GM12873 (cell line): ENCODE measurements at regions not wholly inside any gene's neighbourhood (a gene's known extent, or its start where the extent isn't known, plus 50 kb on each side); places are given as distances from the start of the nearest gene placed in this dataset.

Source experiments
- TF ChIP-seq, protein P1 (sequence below): IDR thresholded peaks from 2 replicates; pipeline ENCODE4 v1.5.1; 2012; ENCODE audit warnings: low read depth, mild to moderate bottlenecking, moderate library complexity, low read length, control low read depth; ENCODE audit not compliant: insufficient read depth; ENCODE audit errors: missing control alignments

DNA sequence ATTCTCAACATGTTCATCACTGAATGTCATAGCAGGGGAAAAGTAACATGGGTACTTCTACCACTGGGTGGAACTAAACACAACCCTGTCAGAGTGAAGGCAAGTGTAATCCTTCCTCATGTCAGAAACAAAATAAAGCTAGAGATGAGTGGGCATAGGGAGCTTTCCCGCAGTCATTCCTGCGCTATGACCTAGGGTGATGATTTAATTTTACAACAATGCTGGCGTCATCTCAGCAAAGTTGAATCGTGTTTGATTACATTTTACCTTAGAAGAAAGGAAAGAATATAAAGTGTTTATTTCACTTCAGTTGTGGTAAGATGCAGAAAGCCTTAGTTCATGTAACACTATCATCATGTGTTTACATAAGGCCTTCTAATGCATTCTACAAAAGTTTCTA is 355.6 kb downstream of the METTL15 start:
- TF ChIP-seq, protein P1, sequence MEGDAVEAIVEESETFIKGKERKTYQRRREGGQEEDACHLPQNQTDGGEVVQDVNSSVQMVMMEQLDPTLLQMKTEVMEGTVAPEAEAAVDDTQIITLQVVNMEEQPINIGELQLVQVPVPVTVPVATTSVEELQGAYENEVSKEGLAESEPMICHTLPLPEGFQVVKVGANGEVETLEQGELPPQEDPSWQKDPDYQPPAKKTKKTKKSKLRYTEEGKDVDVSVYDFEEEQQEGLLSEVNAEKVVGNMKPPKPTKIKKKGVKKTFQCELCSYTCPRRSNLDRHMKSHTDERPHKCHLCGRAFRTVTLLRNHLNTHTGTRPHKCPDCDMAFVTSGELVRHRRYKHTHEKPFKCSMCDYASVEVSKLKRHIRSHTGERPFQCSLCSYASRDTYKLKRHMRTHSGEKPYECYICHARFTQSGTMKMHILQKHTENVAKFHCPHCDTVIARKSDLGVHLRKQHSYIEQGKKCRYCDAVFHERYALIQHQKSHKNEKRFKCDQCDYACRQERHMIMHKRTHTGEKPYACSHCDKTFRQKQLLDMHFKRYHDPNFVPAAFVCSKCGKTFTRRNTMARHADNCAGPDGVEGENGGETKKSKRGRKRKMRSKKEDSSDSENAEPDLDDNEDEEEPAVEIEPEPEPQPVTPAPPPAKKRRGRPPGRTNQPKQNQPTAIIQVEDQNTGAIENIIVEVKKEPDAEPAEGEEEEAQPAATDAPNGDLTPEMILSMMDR: no peak

GRCh38 chr11:28461846-28462245 is 353.7 kb downstream of the METTL15 start:
- TF ChIP-seq, protein P1: no peak

- TF ChIP-seq, protein P1: no peak
Observed at GRCh38 chr11:28461338-28461737, 353.1 kb downstream of the METTL15 start.

GRCh38 chr11:28460348-28460747 is 352.2 kb downstream of the METTL15 start:
- TF ChIP-seq, protein P1: no peak

DNA sequence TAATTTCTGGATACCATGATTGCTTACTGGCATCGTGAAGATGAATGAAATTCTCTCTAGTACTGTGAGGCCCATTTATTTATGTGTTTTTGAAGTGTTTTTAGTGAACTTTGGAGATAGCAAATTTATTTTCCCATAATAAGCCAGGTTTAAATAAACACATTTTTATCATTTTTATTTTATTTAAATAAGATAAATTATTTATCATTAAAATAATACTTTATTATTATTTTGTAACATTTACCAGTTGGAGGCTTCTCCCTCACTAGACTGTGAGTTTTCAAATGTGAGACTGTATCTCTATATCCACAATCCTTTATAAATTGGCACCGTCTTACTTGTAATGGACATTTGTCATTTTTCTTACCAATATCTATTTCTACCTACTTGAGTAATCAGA is 351.7 kb downstream of the METTL15 start:
- TF ChIP-seq, protein P1: no peak

GRCh38 chr11:28457481-28458065 is 349.4 kb downstream of the METTL15 start:
- TF ChIP-seq, protein P1: no peak

- TF ChIP-seq, protein P1: no peak
Observed at GRCh38 chr11:28448186-28448585, 340.0 kb downstream of the METTL15 start.

DNA sequence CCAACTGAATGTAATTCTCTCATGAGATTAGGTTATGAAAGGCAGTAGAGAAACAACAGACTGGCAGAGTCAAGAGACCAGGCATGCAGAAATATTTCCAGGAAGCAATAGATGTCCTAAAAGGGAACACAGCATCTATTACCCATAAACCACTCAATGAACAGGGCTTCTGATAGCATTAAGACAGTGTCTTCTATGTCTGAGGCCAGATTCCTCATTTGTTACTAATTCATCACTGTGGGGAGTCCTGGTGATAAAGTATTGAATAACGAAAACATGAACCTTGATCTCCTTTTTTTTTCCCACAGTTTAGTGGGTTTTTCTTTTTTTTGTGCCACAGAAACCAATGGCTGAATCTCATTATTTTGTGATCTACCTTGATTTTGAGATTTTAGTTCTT is 339.0 kb downstream of the METTL15 start:
- TF ChIP-seq, protein P1: no peak
